Astrocyte (in vitro differentiated cells and primary cell): ENCODE measurements at regions not wholly inside any gene's neighbourhood (a gene's known extent, or its start where the extent isn't known, plus 50 kb on each side); places are given as distances from the start of the nearest gene placed in this dataset.

Experiments used
- DNase-seq: peaks from one replicate; pipeline ENCODE4 v3.0.0-alpha.2; 2010; ENCODE audit warnings: low read depth
- FAIRE-seq: peaks from 2 replicates; lab custom pipeline; 2011; peaks lifted over from hg19 to GRCh38; lab: Jason Lieb, UNC
- H2AFZ ChIP-seq: 2 replicates; pipeline ENCODE4 v1.6.0; 2012; ENCODE audit warnings: low read depth, low read length, inconsistent platforms
- H3K27ac ChIP-seq: 2 replicates; pipeline ENCODE4 v1.5.1; 2011; ENCODE audit warnings: low read depth, low read length, inconsistent platforms
- H3K27me3 ChIP-seq: 2 replicates; pipeline ENCODE4 v1.6.0; 2011; ENCODE audit warnings: low read length, inconsistent platforms; ENCODE audit not compliant: insufficient read depth
- H3K36me3 ChIP-seq: 2 replicates; pipeline ENCODE4 v1.5.1; 2011; ENCODE audit warnings: low read length, inconsistent platforms; ENCODE audit not compliant: insufficient read depth
- H3K4me1 ChIP-seq: 2 replicates; pipeline ENCODE4 v1.5.1; 2011; ENCODE audit warnings: low read length, inconsistent platforms; ENCODE audit not compliant: insufficient read depth
- H3K4me2 ChIP-seq: 2 replicates; pipeline ENCODE4 v1.6.0; 2012; ENCODE audit warnings: low read length, inconsistent platforms
- H3K4me3 ChIP-seq: 2 replicates; pipeline ENCODE4 v1.5.1; 2011; ENCODE audit warnings: low read depth, mild to moderate bottlenecking, low read length, inconsistent platforms; ENCODE audit not compliant: insufficient read depth
- H3K79me2 ChIP-seq: 2 replicates; pipeline ENCODE4 v1.6.0; 2012; ENCODE audit warnings: mild to moderate bottlenecking, low read length, inconsistent platforms; ENCODE audit not compliant: insufficient read depth
- H3K9ac ChIP-seq: 2 replicates; pipeline ENCODE4 v1.6.0; 2012; ENCODE audit warnings: mild to moderate bottlenecking, low read length, inconsistent platforms
- H3K9me3 ChIP-seq: 2 replicates; pipeline ENCODE4 v1.5.1; 2012; ENCODE audit warnings: low read depth, mild to moderate bottlenecking, low read length, inconsistent platforms; ENCODE audit not compliant: insufficient read depth
- H4K20me1 ChIP-seq: 2 replicates; pipeline ENCODE4 v1.6.0; 2012; ENCODE audit warnings: low read length, inconsistent platforms; ENCODE audit not compliant: insufficient read depth
- H3K27ac Mint-ChIP-seq: one replicate; pipeline ENCODE4 v1.8.0; 2021; ENCODE audit warnings: mild to moderate bottlenecking, mixed read lengths; ENCODE audit not compliant: unreplicated experiment
- H3K27me3 Mint-ChIP-seq: one replicate; pipeline ENCODE4 v1.8.0; 2021; ENCODE audit warnings: low read depth, mixed read lengths; ENCODE audit not compliant: unreplicated experiment
- H3K36me3 Mint-ChIP-seq: one replicate; pipeline ENCODE4 v1.8.0; 2021; ENCODE audit warnings: low read depth, mixed read lengths; ENCODE audit not compliant: unreplicated experiment
- H3K4me1 Mint-ChIP-seq: one replicate; pipeline ENCODE4 v1.8.0; 2021; ENCODE audit warnings: low read depth, mixed read lengths; ENCODE audit not compliant: unreplicated experiment
- H3K4me3 Mint-ChIP-seq: one replicate; pipeline ENCODE4 v1.8.0; 2021; ENCODE audit warnings: mild to moderate bottlenecking, moderate library complexity, mixed read lengths; ENCODE audit not compliant: unreplicated experiment
- H3K9me3 Mint-ChIP-seq: one replicate; pipeline ENCODE4 v1.8.0; 2021; ENCODE audit warnings: mild to moderate bottlenecking, mixed read lengths; ENCODE audit not compliant: unreplicated experiment
- EZH2 ChIP-seq: IDR thresholded peaks from 2 replicates; pipeline ENCODE4 v1.6.1; 2012; ENCODE audit warnings: mild to moderate bottlenecking, low read length, inconsistent platforms; ENCODE audit not compliant: insufficient read depth
- TF ChIP-seq, protein P1 (sequence below): IDR thresholded peaks from 2 replicates; pipeline ENCODE4 v1.5.1; 2011; ENCODE audit warnings: low read depth, mild to moderate bottlenecking, inconsistent platforms, low read length, moderate library complexity; ENCODE audit not compliant: insufficient read depth

DNA sequence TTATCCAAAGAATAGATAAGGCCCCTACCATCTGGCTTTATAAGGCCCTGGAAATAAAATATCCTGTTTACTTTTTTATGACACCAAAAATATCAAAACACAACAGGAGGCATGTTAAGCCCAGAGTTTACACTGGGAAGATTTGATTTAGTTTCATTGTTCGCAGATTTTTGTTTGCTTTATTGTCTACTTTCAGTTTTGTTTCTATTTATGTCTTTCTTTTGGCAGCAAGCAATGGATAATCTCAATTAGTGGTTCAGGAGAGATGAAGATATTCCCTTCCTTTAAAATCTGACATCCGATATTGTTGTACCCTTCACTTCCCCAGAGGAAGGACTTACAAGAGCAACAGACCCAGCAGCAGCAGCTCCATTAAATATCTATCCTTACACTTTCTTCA lies 249.4 kb upstream of the ARPP21 start:
- no peak overlapping the region for H3K27ac ChIP-seq
- H3K4me1 ChIP-seq, result no peaks in the 10 kb centered on the region
- H3K36me3 Mint-ChIP-seq, result peaks cover 2% of the 10 kb centered on the region
- H3K4me1 Mint-ChIP-seq, result peaks cover 11% of the 10 kb centered on the region
- TF ChIP-seq, protein P1, sequence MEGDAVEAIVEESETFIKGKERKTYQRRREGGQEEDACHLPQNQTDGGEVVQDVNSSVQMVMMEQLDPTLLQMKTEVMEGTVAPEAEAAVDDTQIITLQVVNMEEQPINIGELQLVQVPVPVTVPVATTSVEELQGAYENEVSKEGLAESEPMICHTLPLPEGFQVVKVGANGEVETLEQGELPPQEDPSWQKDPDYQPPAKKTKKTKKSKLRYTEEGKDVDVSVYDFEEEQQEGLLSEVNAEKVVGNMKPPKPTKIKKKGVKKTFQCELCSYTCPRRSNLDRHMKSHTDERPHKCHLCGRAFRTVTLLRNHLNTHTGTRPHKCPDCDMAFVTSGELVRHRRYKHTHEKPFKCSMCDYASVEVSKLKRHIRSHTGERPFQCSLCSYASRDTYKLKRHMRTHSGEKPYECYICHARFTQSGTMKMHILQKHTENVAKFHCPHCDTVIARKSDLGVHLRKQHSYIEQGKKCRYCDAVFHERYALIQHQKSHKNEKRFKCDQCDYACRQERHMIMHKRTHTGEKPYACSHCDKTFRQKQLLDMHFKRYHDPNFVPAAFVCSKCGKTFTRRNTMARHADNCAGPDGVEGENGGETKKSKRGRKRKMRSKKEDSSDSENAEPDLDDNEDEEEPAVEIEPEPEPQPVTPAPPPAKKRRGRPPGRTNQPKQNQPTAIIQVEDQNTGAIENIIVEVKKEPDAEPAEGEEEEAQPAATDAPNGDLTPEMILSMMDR, result no peak
- no peak for TF ChIP-seq EZH2
- H3K4me3 Mint-ChIP-seq, result no peak overlapping the region
- no peaks in the 10 kb centered on the region for H3K36me3 ChIP-seq
- no peak overlapping the region for H3K9ac ChIP-seq
- H3K27me3 Mint-ChIP-seq, result no peaks in the 10 kb centered on the region
- H3K27ac Mint-ChIP-seq, result no peak overlapping the region
- H4K20me1 ChIP-seq, result no peaks in the 10 kb centered on the region
- peaks cover 14% of the 10 kb centered on the region for H3K9me3 Mint-ChIP-seq
- peaks cover 2% of the 10 kb centered on the region for H3K9me3 ChIP-seq
- no peak overlapping the region for H2AFZ ChIP-seq
- no peaks in the 10 kb centered on the region for H3K27me3 ChIP-seq
- no peak overlapping the region for H3K4me3 ChIP-seq
- DNase-seq (no peak), FAIRE-seq (no peak)
- H3K79me2 ChIP-seq, result no peaks in the 10 kb centered on the region
- H3K4me2 ChIP-seq, result no peak overlapping the region

DNA sequence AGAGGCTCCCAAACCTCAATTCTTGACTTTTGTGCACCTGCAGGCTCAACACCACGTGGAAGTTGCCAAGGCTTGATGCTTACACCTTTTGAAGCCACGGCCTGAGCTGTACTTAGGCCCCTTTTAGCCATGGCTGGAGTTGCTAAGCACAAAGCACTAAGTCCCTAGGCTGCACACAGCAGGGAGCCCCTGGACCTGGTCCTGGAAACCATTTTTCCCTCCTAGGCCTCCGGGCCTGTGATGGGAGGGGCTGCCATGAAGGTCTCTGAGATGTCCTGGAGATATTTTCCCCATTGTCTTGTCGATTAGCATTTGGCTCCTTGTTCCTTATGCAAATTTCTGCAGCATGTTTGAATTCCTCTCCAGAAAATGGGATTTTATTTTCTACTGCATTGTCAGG lies 247.1 kb upstream of the ARPP21 start:
- no peak overlapping the region for H3K4me3 ChIP-seq
- peaks cover 14% of the 10 kb centered on the region for H3K9me3 Mint-ChIP-seq
- no peak for FAIRE-seq

More for the DNA sequence above, 247.1 kb upstream of the ARPP21 start:
- Histone ChIP-seq H3K27me3 (no peaks in the 10 kb centered on the region), H3K79me2 (no peaks in the 10 kb centered on the region), H4K20me1 (no peaks in the 10 kb centered on the region), H3K36me3 (no peaks in the 10 kb centered on the region), H2AFZ (no peak overlapping the region), H3K4me2 (no peak overlapping the region), H3K27ac (no peak overlapping the region), H3K4me1 (no peaks in the 10 kb centered on the region), H3K9ac (no peak overlapping the region), H3K9me3 (peaks cover 2% of the 10 kb centered on the region)
- DNase-seq, result no peak
- H3K27me3 Mint-ChIP-seq, result no peaks in the 10 kb centered on the region
- H3K27ac Mint-ChIP-seq, result no peak overlapping the region
- peaks cover 10% of the 10 kb centered on the region for H3K4me1 Mint-ChIP-seq
- H3K36me3 Mint-ChIP-seq, result peaks cover 2% of the 10 kb centered on the region
- TF ChIP-seq, protein P1, result no peak
- TF ChIP-seq EZH2, result no peak
- no peak overlapping the region for H3K4me3 Mint-ChIP-seq
